ENCODE measurements at regions not wholly inside any gene's neighbourhood (a gene's known extent, or its start where the extent isn't known, plus 50 kb on each side); places are given as distances from the start of the nearest gene placed in this dataset.

- no peak for TF ChIP-seq ZFX (IDR thresholded peaks at IDR 0.05; ENCODE audit: borderline replicate concordance)
- no peak overlapping the region for H3K27ac ChIP-seq
These were observed 438.0 kb upstream of the MPDZ start for GRCh38 chr9:13717322-13718054.

DNA sequence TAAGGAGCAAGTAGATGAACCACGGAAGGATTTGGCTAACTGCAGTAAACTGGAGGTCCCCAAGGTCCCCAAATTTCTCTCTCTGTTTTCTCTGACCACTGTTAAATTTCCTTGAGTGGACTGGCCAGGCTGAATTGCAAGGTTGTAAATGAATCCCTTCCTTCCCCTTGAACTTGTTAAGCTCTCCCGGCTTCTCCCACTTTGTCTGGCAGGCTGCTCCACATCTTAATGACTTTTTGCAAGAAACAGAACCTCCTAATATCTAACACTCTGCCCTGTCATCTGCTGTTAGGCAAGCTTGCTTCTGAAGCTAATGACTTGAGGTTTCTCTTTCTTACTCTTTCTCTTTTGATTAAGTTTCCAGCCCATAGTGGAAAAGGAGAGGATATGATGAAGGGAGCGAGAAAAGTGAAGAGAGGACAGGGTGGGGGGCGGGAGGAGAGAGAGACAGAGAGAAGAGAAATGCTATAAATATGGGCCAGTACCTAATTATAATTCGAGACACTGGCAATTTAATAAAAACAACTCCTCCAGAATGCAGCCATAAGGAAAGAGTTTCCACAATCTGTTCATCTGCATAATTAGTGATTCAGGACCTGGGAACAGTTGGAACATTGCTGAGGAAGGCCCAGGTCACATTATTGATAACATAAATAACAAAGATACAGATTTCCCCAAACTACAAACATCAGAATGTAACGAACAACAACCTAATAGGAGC lies 437.3 kb upstream of the MPDZ start:
- no peak overlapping the region for H3K27ac ChIP-seq
- no peak for TF ChIP-seq CTCF (IDR thresholded peaks at IDR 0.05)
- TF ChIP-seq ZFX (IDR thresholded peaks at IDR 0.05; ENCODE audit: borderline replicate concordance) = no peak

GRCh38 chr9:13716090-13716489 lies 436.6 kb upstream of the MPDZ start:
- no peak overlapping the region for H3K27ac ChIP-seq
- TF ChIP-seq CTCF (IDR thresholded peaks at IDR 0.05) = no peak
- TF ChIP-seq ZFX (IDR thresholded peaks at IDR 0.05; ENCODE audit: borderline replicate concordance) = no peak

DNA sequence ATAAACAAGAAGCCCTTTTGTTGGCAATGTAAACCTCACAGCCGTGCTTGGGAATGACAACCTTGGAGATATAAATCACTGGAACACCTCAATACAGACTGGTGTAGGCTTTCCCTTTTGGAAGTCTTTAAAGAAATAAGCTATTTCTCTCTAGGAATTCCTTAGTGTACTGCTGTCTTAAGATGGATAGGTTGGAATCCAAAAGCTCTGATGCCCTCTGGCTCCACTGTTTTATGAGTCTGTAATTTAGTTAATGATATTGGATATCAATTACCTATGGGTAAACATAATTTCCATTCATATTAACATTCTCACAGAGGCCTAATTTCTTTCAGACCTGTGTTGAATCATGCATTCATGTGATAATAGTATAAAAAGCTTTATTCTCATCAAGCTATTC lies 435.9 kb upstream of the MPDZ start:
- TF ChIP-seq CTCF (IDR thresholded peaks at IDR 0.05) = no peak
- TF ChIP-seq ZFX (IDR thresholded peaks at IDR 0.05; ENCODE audit: borderline replicate concordance) = no peak
- H3K27ac ChIP-seq = no peak overlapping the region

- H3K27ac ChIP-seq = peak overlapping the region; percentile 29
- TF ChIP-seq ZFX (IDR thresholded peaks at IDR 0.05; ENCODE audit: borderline replicate concordance) = no peak
- no peak for TF ChIP-seq CTCF (IDR thresholded peaks at IDR 0.05)
These were observed 428.4 kb upstream of the MPDZ start for GRCh38 chr9:13707612-13708576.

DNA sequence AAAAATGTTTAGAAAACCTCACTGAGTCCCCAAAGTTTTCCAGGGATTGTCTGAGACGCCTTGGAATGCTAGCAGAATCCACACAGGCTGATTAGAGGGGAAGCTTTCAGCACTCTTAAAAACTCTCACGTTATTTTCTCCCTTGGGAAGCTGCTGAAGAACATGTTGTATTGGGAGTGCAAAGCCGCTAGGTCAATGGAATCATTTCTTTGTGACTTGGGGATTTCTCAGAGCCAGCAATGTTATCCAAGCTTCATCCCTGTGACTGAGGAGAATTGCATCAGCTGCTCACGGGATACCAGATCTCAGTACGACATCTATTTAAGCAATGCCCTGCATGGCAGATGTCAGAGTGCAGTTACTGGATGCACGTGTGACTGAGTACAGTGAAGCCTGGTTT lies 426.4 kb upstream of the MPDZ start:
- TF ChIP-seq CTCF (IDR thresholded peaks at IDR 0.05) (no peak), ZFX (IDR thresholded peaks at IDR 0.05; ENCODE audit: borderline replicate concordance) (no peak)
- no peak overlapping the region for H3K27ac ChIP-seq

DNA sequence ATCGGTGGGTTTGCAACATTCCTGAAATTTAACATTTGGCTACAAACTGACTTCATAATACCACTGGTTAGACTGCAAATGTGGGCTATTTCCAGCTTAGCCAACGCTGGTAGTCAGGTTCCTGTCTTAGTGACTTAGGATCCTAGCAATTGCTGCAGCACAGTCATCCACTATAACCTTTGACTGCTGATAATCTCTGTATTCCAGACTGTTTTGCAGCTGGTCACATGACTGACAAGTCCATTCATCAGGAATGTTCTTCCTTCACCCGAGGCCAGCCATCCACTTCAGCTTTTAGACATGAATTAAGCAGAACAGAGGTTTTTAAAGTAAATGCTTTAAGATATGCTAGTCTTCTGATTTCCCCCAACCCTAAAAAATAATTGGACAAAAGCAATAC lies 425.9 kb upstream of the MPDZ start:
- no peak overlapping the region for H3K27ac ChIP-seq
- no peak for TF ChIP-seq CTCF (IDR thresholded peaks at IDR 0.05)
- no peak for TF ChIP-seq ZFX (IDR thresholded peaks at IDR 0.05; ENCODE audit: borderline replicate concordance)
